B cell (primary cell): ENCODE measurements at regions not wholly inside any gene's neighbourhood (a gene's known extent, or its start where the extent isn't known, plus 50 kb on each side); places are given as distances from the start of the nearest gene placed in this dataset.

ENCODE experiments used
- ATAC-seq: fragments of 200-7000 bp; cut with Tn5 transposase; one replicate; pipeline ENCODE4 v1.10.0; 2021; ENCODE audit warnings: low read depth, mild to moderate bottlenecking, moderate number of reproducible peaks, moderate library complexity
- CTCF ChIA-PET: fragments of 350-600 bp; sonication (Branson Sonifier 250); formaldehyde crosslinking; loops from one replicate; lab custom pipeline; 2021; ENCODE audit warnings: antibody characterized with exemption, inconsistent platforms; lab: Charles Lee
- POLR2A ChIA-PET: fragments of 350-600 bp; sonication (Branson Sonifier 250); formaldehyde crosslinking; loops from one replicate; lab custom pipeline; 2021; ENCODE audit warnings: antibody characterized with exemption; lab: Charles Lee
- DNase-seq: peaks from one replicate; pipeline ENCODE4 v3.0.0; 2013
- H2AFZ ChIP-seq: 2 replicates; pipeline ENCODE4 v1.6.1; 2012; ENCODE audit warnings: mild to moderate bottlenecking, low read depth, low read length; ENCODE audit not compliant: insufficient read depth, poor library complexity, severe bottlenecking
- H3K27ac ChIP-seq, 2 donors: 1 replicate in 1 of 2; 2 replicates in 1 of 2; pipeline ENCODE4 v1.5.1; 2012 to 2013; ENCODE audit warnings: low read length in 2 of 2, mild to moderate bottlenecking in 2 of 2, moderate library complexity in 1 of 2
- H3K27me3 ChIP-seq, 4 experiments: fragments of 200-600 bp in 1 of 4; sonication (generic) in 1 of 4; replicated peaks in 1 of 4; 1 replicate in 2 of 4; 2 replicates in 2 of 4; pipeline versions ENCODE4 v1.6.1 to v1.7.0; 2013 to 2016; ENCODE audit warnings: low read length in 3 of 4, mild to moderate bottlenecking in 2 of 4, mixed read lengths in 1 of 4, moderate library complexity in 1 of 4; ENCODE audit not compliant: insufficient read depth in 4 of 4, control insufficient read depth in 3 of 4; ENCODE audit errors: control extremely low read depth in 1 of 4
- H3K36me3 ChIP-seq, 2 experiments: replicated peaks in 1 of 2; 1 replicate in 1 of 2; 2 replicates in 1 of 2; pipeline versions ENCODE4 v1.6.1 to v1.7.1; 2013; ENCODE audit warnings: low read length in 1 of 2; ENCODE audit not compliant: insufficient read depth in 2 of 2, control insufficient read depth in 1 of 2; ENCODE audit errors: control extremely low read depth in 1 of 2, extremely low read depth in 1 of 2
- H3K4me1 ChIP-seq, 2 donors: fragments of 200-600 bp in 1 of 2; sonication (generic) in 1 of 2; 1 replicate in 1 of 2; 2 replicates in 1 of 2; pipeline versions ENCODE4 v1.5.1 to v1.6.1; 2013 to 2017; ENCODE audit warnings: low read length in 2 of 2; ENCODE audit not compliant: control insufficient read depth in 2 of 2, insufficient read depth in 2 of 2
- H3K4me2 ChIP-seq: replicated peaks from 2 replicates; pipeline ENCODE3; 2012; ENCODE audit warnings: mild to moderate bottlenecking, low read depth, low read length; ENCODE audit not compliant: poor library complexity, severe bottlenecking
- H3K4me3 ChIP-seq, 5 experiments: fragments of 200-600 bp in 1 of 5; sonication (generic) in 1 of 5; 1 replicate in 3 of 5; 2 replicates in 2 of 5; pipeline versions ENCODE4 v1.5.1 to v1.7.0; 2011 to 2016; ENCODE audit warnings: low read length in 4 of 5, mild to moderate bottlenecking in 4 of 5, low read depth in 2 of 5, control low read depth in 1 of 5, moderate library complexity in 1 of 5; ENCODE audit not compliant: insufficient read depth in 1 of 5; ENCODE audit errors: control extremely low read depth in 1 of 5, extremely low read depth in 1 of 5
- H3K79me2 ChIP-seq: fragments of 200-600 bp; sonication (generic); one replicate; pipeline ENCODE4 v1.6.0; 2016; ENCODE audit warnings: low read length; ENCODE audit not compliant: control insufficient read depth, insufficient read depth
- H3K9ac ChIP-seq: fragments of 200-600 bp; sonication (generic); 2 replicates; pipeline ENCODE4 v1.6.1; 2017; ENCODE audit warnings: mild to moderate bottlenecking, low read length, moderate library complexity
- H3K9me3 ChIP-seq, 3 donors: one replicate each; pipeline versions ENCODE4 v1.6.1 to v1.7.1; 2013; ENCODE audit warnings: low read length in 2 of 3; ENCODE audit not compliant: control insufficient read depth in 2 of 3, insufficient read depth in 1 of 3; ENCODE audit errors: control extremely low read depth in 1 of 3
- H4K20me1 ChIP-seq: 2 replicates; pipeline ENCODE4 v1.6.0; 2012; ENCODE audit warnings: mild to moderate bottlenecking, low read length; ENCODE audit not compliant: insufficient read depth, control insufficient read depth, poor library complexity, severe bottlenecking
- H3K27ac Mint-ChIP-seq: one replicate; pipeline ENCODE4 v1.8.0; 2021; ENCODE audit warnings: mixed read lengths
- H3K27me3 Mint-ChIP-seq: one replicate; pipeline ENCODE4 v1.8.0; 2021; ENCODE audit warnings: mixed read lengths
- H3K4me1 Mint-ChIP-seq: one replicate; pipeline ENCODE4 v1.8.0; 2021; ENCODE audit warnings: mixed read lengths
- H3K4me3 Mint-ChIP-seq: one replicate; pipeline ENCODE4 v1.8.0; 2021; ENCODE audit warnings: mixed read lengths
- H3K9me3 Mint-ChIP-seq: one replicate; pipeline ENCODE4 v1.8.0; 2022; ENCODE audit warnings: mixed read lengths; ENCODE audit not compliant: insufficient read depth
- CTCF ChIP-seq: fragments of 200-600 bp; IDR thresholded peaks from one replicate; pipeline ENCODE4 v1.8.0; 2022; ENCODE audit warnings: antibody characterized with exemption, mild to moderate bottlenecking
- EZH2 ChIP-seq: IDR thresholded peaks from 2 replicates; pipeline ENCODE4 v1.6.1; 2012; ENCODE audit warnings: borderline replicate concordance, low read depth, mild to moderate bottlenecking, moderate library complexity, low read length; ENCODE audit not compliant: insufficient read depth, poor library complexity, severe bottlenecking
- WGBS: methylation state at CpG from one replicate; pipeline ENCODE4 v1.1.5; 2013; ENCODE audit warnings: missing lambda C conversion rate; ENCODE audit not compliant: insufficient coverage; 5-methylcytosine and 5-hydroxymethylcytosine counted together
- intact Hi-C: fragments of 100-400 bp; cut with micrococcal nuclease; formaldehyde crosslinking; loops from one replicate; pipeline ENCODE4 v1.10.0; 2022

- Mint-ChIP-seq H3K27ac (no peak overlapping the region), H3K27me3 (peaks cover 31% of the 10 kb centered on the region), H3K9me3 (no peaks in the 10 kb centered on the region), H3K4me3 (no peak overlapping the region), H3K4me1 (no peaks in the 10 kb centered on the region)
- no peak for ATAC-seq
- H3K79me2 ChIP-seq = no peaks in the 10 kb centered on the region
- no peaks in the 10 kb centered on the region for H4K20me1 ChIP-seq
- ChIA-PET POLR2A (no interaction called here), CTCF (no interaction called here)
- H3K27me3 ChIP-seq = peaks cover 0 to 4% (median 2%) of the 10 kb centered on the region in 4 experiments
- no peak overlapping the region for H3K4me2 ChIP-seq
- no peak for TF ChIP-seq EZH2
- no peak for TF ChIP-seq CTCF
- 56% methylated on average over 3 of the region's 5 CpGs for WGBS
- no peak overlapping the region for H3K4me3 ChIP-seq
- H2AFZ ChIP-seq = no peak overlapping the region
- no peak overlapping the region for H3K27ac ChIP-seq
- DNase-seq = no peak
- intact Hi-C loops = no loop called here
- H3K9me3 ChIP-seq = no peaks in the 10 kb centered on the region
- no peaks in the 10 kb centered on the region for H3K36me3 ChIP-seq
- H3K9ac ChIP-seq = no peak overlapping the region
- H3K4me1 ChIP-seq = no peaks in the 10 kb centered on the region
These were observed 279.0 kb downstream of the GRIN2B start for GRCh38 chr12:13702381-13702780.

GRCh38 chr12:13701502-13701901 lies 279.9 kb downstream of the GRIN2B start:
- Mint-ChIP-seq H3K4me3 (no peak overlapping the region), H3K9me3 (no peaks in the 10 kb centered on the region), H3K27ac (no peak overlapping the region), H3K27me3 (peaks cover 24% of the 10 kb centered on the region), H3K4me1 (no peaks in the 10 kb centered on the region)
- ATAC-seq (no peak), DNase-seq (no peak)
- Histone ChIP-seq H3K4me3 (no peak overlapping the region), H3K4me1 (no peaks in the 10 kb centered on the region), H3K9ac (no peak overlapping the region), H3K36me3 (no peaks in the 10 kb centered on the region), H2AFZ (no peak overlapping the region), H4K20me1 (no peaks in the 10 kb centered on the region), H3K27ac (no peak overlapping the region), H3K27me3 (peaks cover 0 to 4% (median 2%) of the 10 kb centered on the region in 4 experiments), H3K9me3 (no peaks in the 10 kb centered on the region), H3K4me2 (no peak overlapping the region), H3K79me2 (no peaks in the 10 kb centered on the region)
- intact Hi-C loops = no loop called here
- ChIA-PET POLR2A (no interaction called here), CTCF (no interaction called here)
- no peak for TF ChIP-seq EZH2
- TF ChIP-seq CTCF = no peak
